H1 (cell line): ENCODE measurements at regions not wholly inside any gene's neighbourhood (a gene's known extent, or its start where the extent isn't known, plus 50 kb on each side); places are given as distances from the start of the nearest gene placed in this dataset.

Experiments
- CTCF ChIA-PET: fragments of 300-600 bp; sonication (Branson Sonifier 250); formaldehyde crosslinking; loops from one replicate; lab custom pipeline; 2021; ENCODE audit not compliant: partially characterized antibody; lab: Charles Lee
- POLR2A ChIA-PET: fragments of 300-600 bp; sonication (Branson Sonifier 250); formaldehyde crosslinking; loops from one replicate; lab custom pipeline; 2021; ENCODE audit warnings: inconsistent platforms; ENCODE audit not compliant: partially characterized antibody; lab: Charles Lee
- DNase-seq, 2 experiments: peaks; one replicate each; pipeline versions ENCODE4 v3.0.0 to v3.0.0-alpha.2; 2010 to 2022; ENCODE audit warnings: low spot score in 2 of 2, low read depth in 1 of 2, mixed read lengths in 1 of 2
- FAIRE-seq: peaks from 2 replicates; lab custom pipeline; 2011; peaks lifted over from hg19 to GRCh38; lab: Jason Lieb, UNC
- H2AFZ ChIP-seq: 2 replicates; pipeline ENCODE4 v1.8.1; 2012; ENCODE audit warnings: low read length, inconsistent platforms
- H2AK5ac ChIP-seq: 2 replicates; pipeline ENCODE4 v1.6.1; 2013; ENCODE audit warnings: low read depth, low read length
- H2BK120ac ChIP-seq: replicated peaks from 2 replicates; pipeline ENCODE3; 2013; ENCODE audit warnings: low read depth, low read length, inconsistent platforms
- H2BK12ac ChIP-seq: 2 replicates; pipeline ENCODE4 v1.6.1; 2013; ENCODE audit warnings: low read depth, low read length
- H2BK15ac ChIP-seq: 2 replicates; pipeline ENCODE4 v1.6.1; 2013; ENCODE audit warnings: low read length
- H2BK20ac ChIP-seq: 2 replicates; pipeline ENCODE4 v1.6.1; 2013; ENCODE audit warnings: low read length
- H2BK5ac ChIP-seq: 2 replicates; pipeline ENCODE4 v1.6.1; 2013; ENCODE audit warnings: low read depth, low read length
- H3K14ac ChIP-seq: 2 replicates; pipeline ENCODE4 v1.6.1; 2013; ENCODE audit warnings: inconsistent platforms; ENCODE audit not compliant: insufficient read length
- H3K18ac ChIP-seq: 2 replicates; pipeline ENCODE4 v1.6.1; 2013; ENCODE audit warnings: low read length; ENCODE audit errors: extremely low read depth
- H3K23ac ChIP-seq: 2 replicates; pipeline ENCODE4 v1.6.1; 2013; ENCODE audit warnings: inconsistent platforms; ENCODE audit not compliant: insufficient read length
- H3K23me2 ChIP-seq: 2 replicates; pipeline ENCODE4 v1.6.1; 2013; ENCODE audit warnings: low read depth, low read length
- H3K27ac ChIP-seq: 2 replicates; pipeline ENCODE4 v1.6.1; 2011; ENCODE audit warnings: low read depth, low read length, inconsistent platforms
- H3K27me3 ChIP-seq, 4 experiments: replicated peaks in 1 of 4; 1 replicate in 1 of 4; 2 replicates in 3 of 4; pipeline versions ENCODE4 v1.6.1 to v1.8.1; 2011 to 2013; ENCODE audit warnings: low read length in 3 of 4, mild to moderate bottlenecking in 3 of 4, inconsistent platforms in 2 of 4, mixed read lengths in 2 of 4, moderate library complexity in 1 of 4; ENCODE audit not compliant: control insufficient read depth in 3 of 4, insufficient read depth in 3 of 4; ENCODE audit errors: extremely low read depth in 1 of 4
- H3K36me3 ChIP-seq, 4 experiments: 2 replicates each; pipeline versions ENCODE4 v1.6.1 to v1.8.1; 2011 to 2013; ENCODE audit warnings: mild to moderate bottlenecking in 4 of 4, low read length in 3 of 4, moderate library complexity in 2 of 4, control low read depth in 1 of 4, inconsistent platforms in 1 of 4; ENCODE audit not compliant: insufficient read depth in 4 of 4, control insufficient read depth in 2 of 4
- H3K4ac ChIP-seq: replicated peaks from 2 replicates; pipeline ENCODE3; 2013; ENCODE audit warnings: low read length, low read depth, mixed read lengths, inconsistent platforms; ENCODE audit not compliant: insufficient read length
- H3K4me1 ChIP-seq, 4 experiments: replicated peaks in 1 of 4; 1 replicate in 1 of 4; 2 replicates in 3 of 4; pipeline versions ENCODE4 v1.6.1 to v1.8.1; 2011 to 2013; ENCODE audit warnings: low read length in 3 of 4, inconsistent platforms in 2 of 4, mixed read lengths in 1 of 4; ENCODE audit not compliant: insufficient read depth in 4 of 4, control insufficient read depth in 3 of 4
- H3K4me2 ChIP-seq, 2 experiments: 2 replicates each; pipeline versions ENCODE4 v1.6.1 to v1.8.1; 2011 to 2013; ENCODE audit warnings: low read depth in 2 of 2, low read length in 2 of 2, control low read depth in 1 of 2, inconsistent platforms in 1 of 2, mild to moderate bottlenecking in 1 of 2; ENCODE audit not compliant: insufficient read depth in 1 of 2
- H3K4me3 ChIP-seq, 4 experiments: fragments of 200-600, 300-600 bp in 1 of 4; sonication (generic), shearing (Covaris generic), sonication (Bioruptor Twin) in 1 of 4; 2 replicates each; pipeline versions ENCODE4 v1.5.1 to v1.8.1; 2011 to 2016; ENCODE audit warnings: low read length in 4 of 4, low read depth in 3 of 4, control low read depth in 2 of 4, inconsistent platforms in 2 of 4, mild to moderate bottlenecking in 2 of 4, mixed read lengths in 1 of 4, moderate library complexity in 1 of 4; ENCODE audit not compliant: insufficient read depth in 2 of 4; ENCODE audit errors: extremely low read depth in 1 of 4
- H3K56ac ChIP-seq: replicated peaks from 2 replicates; pipeline ENCODE3; 2013; ENCODE audit warnings: low read depth, mild to moderate bottlenecking, mixed read lengths, low read length, inconsistent platforms; ENCODE audit not compliant: insufficient read length
- H3K79me1 ChIP-seq: 2 replicates; pipeline ENCODE4 v1.6.1; 2013; ENCODE audit warnings: low read depth, low read length, control low read depth
- H3K79me2 ChIP-seq, 2 experiments: 2 replicates each; pipeline versions ENCODE4 v1.6.1 to v1.8.1; 2012 to 2013; ENCODE audit warnings: low read length in 2 of 2, mild to moderate bottlenecking in 2 of 2, inconsistent platforms in 1 of 2; ENCODE audit not compliant: insufficient read depth in 2 of 2, control insufficient read depth in 1 of 2
- H3K9ac ChIP-seq, 4 experiments: replicated peaks in 1 of 4; 1 replicate in 1 of 4; 2 replicates in 3 of 4; pipeline versions ENCODE4 v1.6.1 to v1.8.1; 2011 to 2013; ENCODE audit warnings: low read depth in 3 of 4, low read length in 3 of 4, control low read depth in 2 of 4, mild to moderate bottlenecking in 2 of 4, moderate library complexity in 2 of 4, inconsistent platforms in 1 of 4; ENCODE audit errors: extremely low read depth in 1 of 4
- H3K9me3 ChIP-seq, 2 experiments: 2 replicates each; pipeline versions ENCODE4 v1.6.1 to v1.8.1; 2012 to 2013; ENCODE audit warnings: mild to moderate bottlenecking in 2 of 2, moderate library complexity in 2 of 2, control low read depth in 1 of 2, inconsistent platforms in 1 of 2, low read depth in 1 of 2, low read length in 1 of 2, mixed read lengths in 1 of 2; ENCODE audit not compliant: insufficient read depth in 2 of 2
- H4K20me1 ChIP-seq, 2 experiments: replicated peaks in 1 of 2; 2 replicates each; pipeline versions ENCODE3 to v1.8.1; 2011 to 2013; ENCODE audit warnings: inconsistent platforms in 2 of 2, low read length in 2 of 2, mild to moderate bottlenecking in 1 of 2; ENCODE audit not compliant: insufficient read depth in 2 of 2, control insufficient read depth in 1 of 2
- H4K5ac ChIP-seq: 2 replicates; pipeline ENCODE4 v1.6.1; 2013; ENCODE audit warnings: low read length, low read depth, mixed read lengths, inconsistent platforms; ENCODE audit not compliant: insufficient read length
- H4K8ac ChIP-seq: 2 replicates; pipeline ENCODE4 v1.8.0; 2013; ENCODE audit warnings: mild to moderate bottlenecking, moderate library complexity, low read length, inconsistent platforms; ENCODE audit not compliant: insufficient read depth; ENCODE audit errors: extremely low read depth
- H4K91ac ChIP-seq: replicated peaks from 2 replicates; pipeline ENCODE3; 2013; ENCODE audit warnings: low read length, mixed read lengths, inconsistent platforms; ENCODE audit not compliant: insufficient read length
- ATF2 ChIP-seq: IDR thresholded peaks from 2 replicates; pipeline ENCODE4 v1.6.1; 2012; ENCODE audit warnings: low read length, inconsistent platforms
- CHD2 ChIP-seq: IDR thresholded peaks from 2 replicates; pipeline ENCODE4 v1.6.1; 2012; ENCODE audit warnings: low read length, improper control_type of control experiment
- SIRT6 ChIP-seq: IDR thresholded peaks from one replicate; pipeline ENCODE4 v1.7.1; 2012; ENCODE audit warnings: low read length, inconsistent platforms
- SIX5 ChIP-seq: IDR thresholded peaks from 2 replicates; pipeline ENCODE4 v1.6.1; 2011; ENCODE audit warnings: mild to moderate bottlenecking, low read depth, low read length
- TBP ChIP-seq: IDR thresholded peaks from 2 replicates; pipeline ENCODE4 v1.6.1; 2011; ENCODE audit warnings: low read depth, low read length, improper control_type of control experiment
- USF2 ChIP-seq: IDR thresholded peaks from 2 replicates; pipeline ENCODE4 v1.6.1; 2011; ENCODE audit warnings: low read length, improper control_type of control experiment
- ZNF274 ChIP-seq: IDR thresholded peaks from 2 replicates; pipeline ENCODE4 v1.7.0; 2012; ENCODE audit warnings: low read length, borderline replicate concordance; ENCODE audit errors: extremely low read depth
- WGBS, 2 experiments: shearing (Covaris generic) in 1 of 2; methylation state at CpG; one replicate each; pipeline versions ENCODE4 v1.1.6 to v1.1.7; 2013 to 2015; ENCODE audit warnings: low lambda C conversion rate in 2 of 2, mixed read lengths in 2 of 2, inconsistent platforms in 1 of 2, low coverage in 1 of 2, missing lambda C conversion rate in 1 of 2; ENCODE audit not compliant: insufficient replicate concordance in 2 of 2, insufficient coverage in 1 of 2, insufficient read length in 1 of 2; ENCODE audit errors: extremely low coverage in 1 of 2, missing lambda C conversion rate in 1 of 2; 5-methylcytosine and 5-hydroxymethylcytosine counted together

- Histone ChIP-seq H3K4me3 (no peak overlapping the region), H3K27me3 (no peaks in the 10 kb centered on the region), H3K4ac (no peak overlapping the region), H3K9ac (no peak overlapping the region), H4K8ac (no peak overlapping the region), H2AK5ac (no peak overlapping the region), H3K18ac (no peak overlapping the region), H3K4me2 (no peak overlapping the region), H2BK120ac (no peak overlapping the region), H2BK5ac (no peak overlapping the region), H3K23me2 (no peaks in the 10 kb centered on the region), H4K91ac (no peak overlapping the region), H3K79me1 (no peaks in the 10 kb centered on the region), H3K36me3 (no peaks in the 10 kb centered on the region), H3K14ac (no peak overlapping the region), H4K20me1 (no peaks in the 10 kb centered on the region), H2BK15ac (no peak overlapping the region), H2BK12ac (no peak overlapping the region), H3K23ac (no peak overlapping the region), H3K4me1 (peaks cover 0 to 6% (median 0%) of the 10 kb centered on the region in 4 experiments; a peak in 1 of 7 replicates), H2BK20ac (no peak overlapping the region), H3K79me2 (no peaks in the 10 kb centered on the region), H2AFZ (no peak overlapping the region), H3K56ac (no peak overlapping the region), H3K27ac (no peak overlapping the region), H4K5ac (no peak overlapping the region), H3K9me3 (peaks cover 0 to 7% of the 10 kb centered on the region in 2 experiments; a peak in 2 of 4 replicates)
- 98% methylated on average over 4 of the region's 4 CpGs; no CpG with 5 or more reads in 1 of the 2 experiments for WGBS, 2 experiments
- no peak for FAIRE-seq
- ChIA-PET CTCF (no interaction called here), POLR2A (no interaction called here)
- no peak for DNase-seq
- TF ChIP-seq ZNF274 (no peak), ATF2 (no peak), CHD2 (no peak), SIRT6 (no peak), USF2 (no peak), TBP (no peak), SIX5 (no peak)
These were observed 471.9 kb downstream of the BCOR start for GRCh38 chrX:39625810-39626209.
